H1 (cell line): ENCODE measurements at regions not wholly inside any gene's neighbourhood (a gene's known extent, or its start where the extent isn't known, plus 50 kb on each side); places are given as distances from the start of the nearest gene placed in this dataset.

Experiments
- CTCF ChIA-PET: fragments of 300-600 bp; sonication (Branson Sonifier 250); formaldehyde crosslinking; loops from one replicate; lab custom pipeline; 2021; ENCODE audit not compliant: partially characterized antibody; lab: Charles Lee
- POLR2A ChIA-PET: fragments of 300-600 bp; sonication (Branson Sonifier 250); formaldehyde crosslinking; loops from one replicate; lab custom pipeline; 2021; ENCODE audit warnings: inconsistent platforms; ENCODE audit not compliant: partially characterized antibody; lab: Charles Lee
- DNase-seq, 2 experiments: peaks; one replicate each; pipeline versions ENCODE4 v3.0.0 to v3.0.0-alpha.2; 2010 to 2022; ENCODE audit warnings: low spot score in 2 of 2, low read depth in 1 of 2, mixed read lengths in 1 of 2
- FAIRE-seq: peaks from 2 replicates; lab custom pipeline; 2011; peaks lifted over from hg19 to GRCh38; lab: Jason Lieb, UNC
- H2AFZ ChIP-seq: 2 replicates; pipeline ENCODE4 v1.8.1; 2012; ENCODE audit warnings: low read length, inconsistent platforms
- H2AK5ac ChIP-seq: 2 replicates; pipeline ENCODE4 v1.6.1; 2013; ENCODE audit warnings: low read depth, low read length
- H2BK120ac ChIP-seq: replicated peaks from 2 replicates; pipeline ENCODE3; 2013; ENCODE audit warnings: low read depth, low read length, inconsistent platforms
- H2BK12ac ChIP-seq: 2 replicates; pipeline ENCODE4 v1.6.1; 2013; ENCODE audit warnings: low read depth, low read length
- H2BK15ac ChIP-seq: 2 replicates; pipeline ENCODE4 v1.6.1; 2013; ENCODE audit warnings: low read length
- H2BK20ac ChIP-seq: 2 replicates; pipeline ENCODE4 v1.6.1; 2013; ENCODE audit warnings: low read length
- H2BK5ac ChIP-seq: 2 replicates; pipeline ENCODE4 v1.6.1; 2013; ENCODE audit warnings: low read depth, low read length
- H3K14ac ChIP-seq: 2 replicates; pipeline ENCODE4 v1.6.1; 2013; ENCODE audit warnings: inconsistent platforms; ENCODE audit not compliant: insufficient read length
- H3K18ac ChIP-seq: 2 replicates; pipeline ENCODE4 v1.6.1; 2013; ENCODE audit warnings: low read length; ENCODE audit errors: extremely low read depth
- H3K23ac ChIP-seq: 2 replicates; pipeline ENCODE4 v1.6.1; 2013; ENCODE audit warnings: inconsistent platforms; ENCODE audit not compliant: insufficient read length
- H3K23me2 ChIP-seq: 2 replicates; pipeline ENCODE4 v1.6.1; 2013; ENCODE audit warnings: low read depth, low read length
- H3K27ac ChIP-seq: 2 replicates; pipeline ENCODE4 v1.6.1; 2011; ENCODE audit warnings: low read depth, low read length, inconsistent platforms
- H3K27me3 ChIP-seq, 4 experiments: replicated peaks in 1 of 4; 1 replicate in 1 of 4; 2 replicates in 3 of 4; pipeline versions ENCODE4 v1.6.1 to v1.8.1; 2011 to 2013; ENCODE audit warnings: low read length in 3 of 4, mild to moderate bottlenecking in 3 of 4, inconsistent platforms in 2 of 4, mixed read lengths in 2 of 4, moderate library complexity in 1 of 4; ENCODE audit not compliant: control insufficient read depth in 3 of 4, insufficient read depth in 3 of 4; ENCODE audit errors: extremely low read depth in 1 of 4
- H3K36me3 ChIP-seq, 4 experiments: 2 replicates each; pipeline versions ENCODE4 v1.6.1 to v1.8.1; 2011 to 2013; ENCODE audit warnings: mild to moderate bottlenecking in 4 of 4, low read length in 3 of 4, moderate library complexity in 2 of 4, control low read depth in 1 of 4, inconsistent platforms in 1 of 4; ENCODE audit not compliant: insufficient read depth in 4 of 4, control insufficient read depth in 2 of 4
- H3K4ac ChIP-seq: replicated peaks from 2 replicates; pipeline ENCODE3; 2013; ENCODE audit warnings: low read length, low read depth, mixed read lengths, inconsistent platforms; ENCODE audit not compliant: insufficient read length
- H3K4me1 ChIP-seq, 4 experiments: replicated peaks in 1 of 4; 1 replicate in 1 of 4; 2 replicates in 3 of 4; pipeline versions ENCODE4 v1.6.1 to v1.8.1; 2011 to 2013; ENCODE audit warnings: low read length in 3 of 4, inconsistent platforms in 2 of 4, mixed read lengths in 1 of 4; ENCODE audit not compliant: insufficient read depth in 4 of 4, control insufficient read depth in 3 of 4
- H3K4me2 ChIP-seq, 2 experiments: 2 replicates each; pipeline versions ENCODE4 v1.6.1 to v1.8.1; 2011 to 2013; ENCODE audit warnings: low read depth in 2 of 2, low read length in 2 of 2, control low read depth in 1 of 2, inconsistent platforms in 1 of 2, mild to moderate bottlenecking in 1 of 2; ENCODE audit not compliant: insufficient read depth in 1 of 2
- H3K4me3 ChIP-seq, 4 experiments: fragments of 200-600, 300-600 bp in 1 of 4; sonication (generic), shearing (Covaris generic), sonication (Bioruptor Twin) in 1 of 4; 2 replicates each; pipeline versions ENCODE4 v1.5.1 to v1.8.1; 2011 to 2016; ENCODE audit warnings: low read length in 4 of 4, low read depth in 3 of 4, control low read depth in 2 of 4, inconsistent platforms in 2 of 4, mild to moderate bottlenecking in 2 of 4, mixed read lengths in 1 of 4, moderate library complexity in 1 of 4; ENCODE audit not compliant: insufficient read depth in 2 of 4; ENCODE audit errors: extremely low read depth in 1 of 4
- H3K56ac ChIP-seq: replicated peaks from 2 replicates; pipeline ENCODE3; 2013; ENCODE audit warnings: low read depth, mild to moderate bottlenecking, mixed read lengths, low read length, inconsistent platforms; ENCODE audit not compliant: insufficient read length
- H3K79me1 ChIP-seq: 2 replicates; pipeline ENCODE4 v1.6.1; 2013; ENCODE audit warnings: low read depth, low read length, control low read depth
- H3K79me2 ChIP-seq, 2 experiments: 2 replicates each; pipeline versions ENCODE4 v1.6.1 to v1.8.1; 2012 to 2013; ENCODE audit warnings: low read length in 2 of 2, mild to moderate bottlenecking in 2 of 2, inconsistent platforms in 1 of 2; ENCODE audit not compliant: insufficient read depth in 2 of 2, control insufficient read depth in 1 of 2
- H3K9ac ChIP-seq, 4 experiments: replicated peaks in 1 of 4; 1 replicate in 1 of 4; 2 replicates in 3 of 4; pipeline versions ENCODE4 v1.6.1 to v1.8.1; 2011 to 2013; ENCODE audit warnings: low read depth in 3 of 4, low read length in 3 of 4, control low read depth in 2 of 4, mild to moderate bottlenecking in 2 of 4, moderate library complexity in 2 of 4, inconsistent platforms in 1 of 4; ENCODE audit errors: extremely low read depth in 1 of 4
- H3K9me3 ChIP-seq, 2 experiments: 2 replicates each; pipeline versions ENCODE4 v1.6.1 to v1.8.1; 2012 to 2013; ENCODE audit warnings: mild to moderate bottlenecking in 2 of 2, moderate library complexity in 2 of 2, control low read depth in 1 of 2, inconsistent platforms in 1 of 2, low read depth in 1 of 2, low read length in 1 of 2, mixed read lengths in 1 of 2; ENCODE audit not compliant: insufficient read depth in 2 of 2
- H4K20me1 ChIP-seq, 2 experiments: replicated peaks in 1 of 2; 2 replicates each; pipeline versions ENCODE3 to v1.8.1; 2011 to 2013; ENCODE audit warnings: inconsistent platforms in 2 of 2, low read length in 2 of 2, mild to moderate bottlenecking in 1 of 2; ENCODE audit not compliant: insufficient read depth in 2 of 2, control insufficient read depth in 1 of 2
- H4K5ac ChIP-seq: 2 replicates; pipeline ENCODE4 v1.6.1; 2013; ENCODE audit warnings: low read length, low read depth, mixed read lengths, inconsistent platforms; ENCODE audit not compliant: insufficient read length
- H4K8ac ChIP-seq: 2 replicates; pipeline ENCODE4 v1.8.0; 2013; ENCODE audit warnings: mild to moderate bottlenecking, moderate library complexity, low read length, inconsistent platforms; ENCODE audit not compliant: insufficient read depth; ENCODE audit errors: extremely low read depth
- H4K91ac ChIP-seq: replicated peaks from 2 replicates; pipeline ENCODE3; 2013; ENCODE audit warnings: low read length, mixed read lengths, inconsistent platforms; ENCODE audit not compliant: insufficient read length
- ATF3 ChIP-seq: IDR thresholded peaks from 2 replicates; pipeline ENCODE4 v1.6.1; 2011; ENCODE audit warnings: low read depth, mild to moderate bottlenecking, low read length; ENCODE audit not compliant: insufficient read depth
- BCL11A ChIP-seq, 2 experiments: IDR thresholded peaks; one replicate each; pipeline ENCODE4 v1.6.1; 2011; ENCODE audit warnings: low read depth in 2 of 2, low read length in 2 of 2, mild to moderate bottlenecking in 2 of 2
- CEBPB ChIP-seq: IDR thresholded peaks from 2 replicates; pipeline ENCODE4 v1.6.1; 2012; ENCODE audit warnings: low read depth, low read length
- CREB1 ChIP-seq: IDR thresholded peaks from 2 replicates; pipeline ENCODE4 v1.6.1; 2012; ENCODE audit warnings: inconsistent platforms
- EGR1 ChIP-seq: IDR thresholded peaks from 2 replicates; pipeline ENCODE4 v1.6.1; 2011; ENCODE audit warnings: low read depth, low read length, borderline replicate concordance
- EP300 ChIP-seq, 2 experiments: IDR thresholded peaks; 1 replicate in 1 of 2; 2 replicates in 1 of 2; pipeline ENCODE4 v1.6.1; 2011 to 2012; ENCODE audit warnings: low read depth in 2 of 2, low read length in 2 of 2, mild to moderate bottlenecking in 2 of 2, borderline replicate concordance in 1 of 2, inconsistent platforms in 1 of 2, moderate library complexity in 1 of 2
- KDM5A ChIP-seq: fragments of 200-600 bp; IDR thresholded peaks from 2 replicates; pipeline ENCODE4 v1.7.1; 2012; ENCODE audit warnings: mild to moderate bottlenecking, low read length, inconsistent platforms, mixed read lengths
- RBBP5 ChIP-seq: IDR thresholded peaks from 2 replicates; pipeline ENCODE4 v1.7.1; 2012; ENCODE audit warnings: low read depth, mild to moderate bottlenecking, inconsistent platforms, low read length, moderate library complexity, borderline replicate concordance
- SAP30 ChIP-seq: fragments of 300-600 bp; sonication (generic); IDR thresholded peaks from 2 replicates; pipeline ENCODE4 v1.7.1; 2012; ENCODE audit warnings: low read length, moderate library complexity, mild to moderate bottlenecking, inconsistent platforms; ENCODE audit not compliant: insufficient read depth, insufficient replicate concordance
- SIN3A ChIP-seq, 2 experiments: IDR thresholded peaks in 1 of 2; conservative IDR thresholded peaks in 1 of 2; 2 replicates each; pipeline ENCODE4 v1.6.1; 2011 to 2012; ENCODE audit warnings: low read length in 2 of 2, improper control_type of control experiment in 1 of 2, low read depth in 1 of 2, mild to moderate bottlenecking in 1 of 2
- SP1 ChIP-seq: IDR thresholded peaks from 2 replicates; pipeline ENCODE4 v1.6.1; 2011; ENCODE audit warnings: low read depth, low read length
- SP2 ChIP-seq: IDR thresholded peaks from 2 replicates; pipeline ENCODE4 v1.6.1; 2012; ENCODE audit warnings: mild to moderate bottlenecking, low read length, inconsistent platforms
- SRF ChIP-seq: IDR thresholded peaks from 2 replicates; pipeline ENCODE4 v1.6.1; 2011; ENCODE audit warnings: mild to moderate bottlenecking, low read depth, low read length, moderate library complexity
- SUZ12 ChIP-seq: fragments of 200-600 bp; sonication (generic); IDR thresholded peaks from 2 replicates; pipeline ENCODE4 v1.6.1; 2012; ENCODE audit warnings: mild to moderate bottlenecking, inconsistent platforms, low read length, moderate library complexity, mixed read lengths
- ZNF274 ChIP-seq: IDR thresholded peaks from 2 replicates; pipeline ENCODE4 v1.7.0; 2012; ENCODE audit warnings: low read length, borderline replicate concordance; ENCODE audit errors: extremely low read depth
- WGBS, 2 experiments: shearing (Covaris generic) in 1 of 2; methylation state at CpG; one replicate each; pipeline versions ENCODE4 v1.1.6 to v1.1.7; 2013 to 2015; ENCODE audit warnings: low lambda C conversion rate in 2 of 2, mixed read lengths in 2 of 2, inconsistent platforms in 1 of 2, low coverage in 1 of 2, missing lambda C conversion rate in 1 of 2; ENCODE audit not compliant: insufficient replicate concordance in 2 of 2, insufficient coverage in 1 of 2, insufficient read length in 1 of 2; ENCODE audit errors: extremely low coverage in 1 of 2, missing lambda C conversion rate in 1 of 2; 5-methylcytosine and 5-hydroxymethylcytosine counted together

- H3K14ac ChIP-seq, result no peak overlapping the region
- H3K4me2 ChIP-seq, result no peak overlapping the region
- H3K79me1 ChIP-seq, result no peaks in the 10 kb centered on the region
- H2BK12ac ChIP-seq, result no peak overlapping the region
- no peaks in the 10 kb centered on the region; the same call in 1 of the 2 replicates for H3K23me2 ChIP-seq
- no peak overlapping the region for H4K91ac ChIP-seq
- H3K36me3 ChIP-seq, result no peaks in the 10 kb centered on the region
- FAIRE-seq (no peak), DNase-seq (no peak)
- H2BK20ac ChIP-seq, result no peak overlapping the region
- H3K56ac ChIP-seq, result no peak overlapping the region
- H3K23ac ChIP-seq, result no peak overlapping the region
- H3K18ac ChIP-seq, result no peak overlapping the region
- H3K9me3 ChIP-seq, result no peaks in the 10 kb centered on the region
- H3K27ac ChIP-seq, result no peak overlapping the region; the same call in 1 of the 2 replicates
- no peak overlapping the region for H2BK5ac ChIP-seq
- no peak overlapping the region for H3K4ac ChIP-seq
- H2BK15ac ChIP-seq, result no peak overlapping the region
- CTCF ChIA-PET, result interaction anchor here (0.8 to 1.2 kb wide), 4 partner anchors 17 to 286 kb away, joined by 3 to 5 read pairs (median 3); no protein-coding TSS in a partner anchor
- H2BK120ac ChIP-seq, result no peak overlapping the region
- 89% methylated on average over 2 of the region's 2 CpGs; no CpG with 5 or more reads in 1 of the 2 experiments for WGBS, 2 experiments
- no peak overlapping the region for H2AK5ac ChIP-seq
- H2AFZ ChIP-seq, result no peak overlapping the region
- H3K9ac ChIP-seq, result no peak overlapping the region
- no peak overlapping the region for H4K8ac ChIP-seq
- no peaks in the 10 kb centered on the region for H3K79me2 ChIP-seq
- no peak overlapping the region for H3K4me3 ChIP-seq
- POLR2A ChIA-PET, result no interaction called here
- no peaks in the 10 kb centered on the region for H3K27me3 ChIP-seq
- H3K4me1 ChIP-seq, result peaks cover 0 to 4% (median 0%) of the 10 kb centered on the region in 4 experiments; a peak in 1 of 7 replicates
- no peak overlapping the region for H4K5ac ChIP-seq
- H4K20me1 ChIP-seq, result no peaks in the 10 kb centered on the region
- TF ChIP-seq ZNF274, result no peak
- no peak for TF ChIP-seq EP300 (IDR thresholded peaks at IDR 0.05; ENCODE audit: borderline replicate concordance in 1 of 2, low read depth in 2 of 2, low read length in 2 of 2)
- no peak for TF ChIP-seq SP1
- TF ChIP-seq SP2, result no peak
- TF ChIP-seq BCL11A (IDR thresholded peaks at IDR 0.05; ENCODE audit: low read depth in 2 of 2, low read length in 2 of 2), result no peak
- no peak for TF ChIP-seq CEBPB
- TF ChIP-seq CREB1, result no peak
- TF ChIP-seq EGR1, result no peak
- TF ChIP-seq KDM5A, result no peak
- TF ChIP-seq SUZ12, result no peak
- no peak for TF ChIP-seq SRF
- TF ChIP-seq ATF3, result no peak
- no peak for TF ChIP-seq RBBP5
- TF ChIP-seq SAP30, result no peak
- TF ChIP-seq SIN3A (conservative IDR thresholded peaks at IDR 0.05 in 1 of 2, IDR thresholded peaks at IDR 0.05 in 1 of 2; ENCODE audit: low read depth in 1 of 2, low read length in 2 of 2), result no peak
Observed at GRCh38 chr6:87951751-87952150, 95.9 kb upstream of the SPACA1 start.
